HG02884 (cell line): ENCODE measurements at regions not wholly inside any gene's neighbourhood (a gene's known extent, or its start where the extent isn't known, plus 50 kb on each side); places are given as distances from the start of the nearest gene placed in this dataset.

Source experiments
- ATAC-seq: cut with Tn5 transposase; IDR thresholded peaks from one replicate; pipeline ENCODE4 v1.9.1; 2021; ENCODE audit warnings: mild to moderate bottlenecking, moderate library complexity; ENCODE audit not compliant: unreplicated experiment

- ATAC-seq, result no peak
Measured at GRCh38 chr10:76736392-76736791, 901.2 kb downstream of the KCNMA1 start.

DNA sequence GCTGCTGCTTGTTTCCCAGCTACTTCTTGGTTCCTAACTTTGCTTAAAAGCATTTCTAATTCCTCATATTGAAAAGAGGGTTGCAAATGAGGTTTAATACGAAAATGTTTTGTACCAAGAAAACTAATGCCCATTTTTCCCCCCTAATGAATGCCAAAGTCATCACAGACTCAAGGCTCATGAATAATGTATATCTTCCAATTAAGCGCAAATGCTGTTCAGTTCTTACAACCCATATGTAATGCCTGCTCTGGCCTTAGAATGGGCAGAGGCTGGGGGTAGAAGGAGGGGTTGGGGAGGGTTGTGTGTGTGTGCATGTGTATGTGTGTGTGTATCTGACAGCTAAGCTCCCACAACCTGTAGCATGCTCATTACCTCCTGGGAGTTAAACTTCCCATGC, 901.7 kb downstream of the KCNMA1 start:
- ATAC-seq, result no peak

GRCh38 chr10:76733441-76733936, 904.1 kb downstream of the KCNMA1 start:
- no peak for ATAC-seq

DNA sequence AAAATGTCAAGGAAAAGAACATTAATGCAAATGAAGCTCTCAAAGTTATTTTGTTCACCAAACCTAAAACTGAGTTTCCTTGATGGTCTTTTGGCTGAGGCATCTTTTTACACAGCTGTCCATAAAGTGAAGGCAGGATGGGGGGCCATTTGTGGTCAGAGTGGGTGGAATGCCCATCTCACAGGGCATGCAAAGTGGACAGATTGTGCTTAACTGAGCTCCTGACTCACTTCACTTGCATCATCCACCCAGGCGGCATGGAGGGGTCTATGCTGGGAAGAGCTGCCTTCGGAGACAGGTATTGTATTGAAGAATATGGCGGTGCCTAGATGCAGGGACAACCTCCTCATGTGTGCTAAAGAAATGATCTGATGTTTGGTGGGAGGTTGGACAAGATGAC, 905.3 kb downstream of the KCNMA1 start:
- ATAC-seq, result no peak

DNA sequence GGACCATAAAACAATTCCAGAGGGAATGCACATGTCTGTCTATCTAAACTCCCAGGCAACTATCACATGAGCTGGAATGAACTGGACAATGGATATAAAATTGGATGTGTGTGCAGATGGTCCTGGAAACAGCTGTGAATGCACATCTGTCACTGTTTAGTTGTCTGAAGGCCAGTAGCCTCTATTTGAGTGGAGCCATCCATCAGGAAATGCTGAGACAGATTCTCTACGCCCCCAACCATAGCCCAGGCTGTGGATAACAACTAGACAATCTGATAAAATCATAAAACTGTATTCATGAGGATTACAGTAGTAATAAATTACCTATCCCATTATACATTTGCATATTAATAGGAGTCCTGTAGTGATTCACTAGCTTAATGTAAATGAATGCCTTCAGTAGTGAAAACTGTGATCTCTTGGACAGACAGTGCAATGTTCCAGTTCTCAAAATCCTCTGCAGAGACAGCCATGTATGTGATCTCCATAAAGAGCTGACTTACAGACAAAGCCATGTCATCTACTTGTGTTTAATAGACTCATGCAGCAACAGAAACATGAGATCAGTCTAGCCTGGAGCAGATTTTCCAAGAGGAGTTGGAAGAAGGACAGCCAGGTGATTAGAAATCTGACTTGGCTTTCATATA, 907.6 kb downstream of the KCNMA1 start:
- no peak for ATAC-seq

- ATAC-seq, result no peak
Measured at GRCh38 chr10:76729346-76729745, 908.3 kb downstream of the KCNMA1 start.

GRCh38 chr10:76727038-76727437, 910.6 kb downstream of the KCNMA1 start:
- ATAC-seq, result no peak

- ATAC-seq, result no peak
Measured at GRCh38 chr10:76723844-76724243, 913.8 kb downstream of the KCNMA1 start.

DNA sequence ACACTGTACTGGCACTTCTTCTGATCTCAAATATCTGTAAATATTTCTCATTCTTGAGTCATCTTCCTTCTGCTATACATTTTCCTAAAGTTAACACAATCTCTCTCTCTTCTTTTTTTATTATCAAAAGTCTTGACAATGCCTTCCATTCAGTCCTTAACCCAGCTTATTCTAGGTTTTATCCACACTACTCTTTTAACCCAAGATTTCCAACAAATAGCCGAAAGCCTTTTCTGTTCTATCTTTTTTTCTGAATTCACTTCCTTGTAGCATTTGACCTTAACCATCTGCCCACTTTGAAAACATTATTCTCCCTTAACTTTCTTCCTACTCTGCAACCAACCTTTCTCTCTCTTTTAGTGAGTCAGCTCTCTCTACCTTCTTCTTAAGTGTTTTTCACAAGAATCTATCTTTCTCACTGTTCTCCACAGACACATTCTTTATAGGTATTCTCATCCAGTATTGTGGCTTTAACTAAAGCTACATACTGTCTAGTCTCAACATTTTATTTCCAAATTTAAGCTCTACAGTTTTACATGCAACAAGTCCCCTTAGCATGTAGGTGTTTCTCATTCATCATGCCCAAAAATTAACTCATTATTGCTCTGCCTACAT, 915.6 kb downstream of the KCNMA1 start:
- no peak for ATAC-seq

DNA sequence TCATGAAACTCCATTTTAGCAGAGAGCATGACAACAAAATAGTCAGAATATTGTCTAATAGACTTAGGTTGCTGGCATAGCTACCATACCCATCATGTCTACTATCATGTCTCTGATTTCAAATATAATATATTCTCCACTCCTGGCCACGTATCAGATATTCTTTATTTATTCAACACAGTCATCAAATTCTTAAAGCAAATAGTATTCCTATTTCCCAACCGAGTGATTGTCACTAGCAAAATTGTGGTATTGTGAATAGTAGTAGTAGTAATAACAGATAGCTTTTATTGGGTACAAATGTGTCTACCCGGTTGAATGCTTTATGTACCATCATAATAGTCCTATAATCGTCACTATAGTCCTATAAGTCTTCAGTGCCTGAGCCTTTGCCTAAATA, 918.6 kb downstream of the KCNMA1 start:
- no peak for ATAC-seq

GRCh38 chr10:76717141-76717540, 920.5 kb downstream of the KCNMA1 start:
- no peak for ATAC-seq

GRCh38 chr10:76711222-76711997, 926.2 kb downstream of the KCNMA1 start:
- no peak for ATAC-seq

DNA sequence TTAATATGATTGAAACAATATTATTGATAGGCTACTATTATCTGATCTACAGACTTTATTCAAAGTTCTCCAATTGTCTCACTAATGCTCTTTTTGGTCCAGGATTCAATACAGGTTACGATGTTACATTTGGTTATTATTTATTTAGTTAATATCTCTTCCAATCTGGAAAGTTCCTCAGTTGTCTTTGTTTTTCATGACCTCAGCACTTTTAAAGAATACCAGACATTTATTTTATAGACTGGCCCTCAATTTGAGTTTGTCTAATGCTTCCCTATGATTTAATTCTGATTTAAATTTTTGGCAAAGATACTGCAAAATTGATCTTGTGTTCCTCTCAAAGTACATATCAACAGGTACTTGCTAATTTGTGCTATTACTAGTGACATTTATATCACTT, 937.4 kb downstream of the KCNMA1 start:
- no peak for ATAC-seq

- no peak for ATAC-seq
Measured at GRCh38 chr10:76697923-76698322, 939.7 kb downstream of the KCNMA1 start.

GRCh38 chr10:76695069-76695468, 942.5 kb downstream of the KCNMA1 start:
- no peak for ATAC-seq

DNA sequence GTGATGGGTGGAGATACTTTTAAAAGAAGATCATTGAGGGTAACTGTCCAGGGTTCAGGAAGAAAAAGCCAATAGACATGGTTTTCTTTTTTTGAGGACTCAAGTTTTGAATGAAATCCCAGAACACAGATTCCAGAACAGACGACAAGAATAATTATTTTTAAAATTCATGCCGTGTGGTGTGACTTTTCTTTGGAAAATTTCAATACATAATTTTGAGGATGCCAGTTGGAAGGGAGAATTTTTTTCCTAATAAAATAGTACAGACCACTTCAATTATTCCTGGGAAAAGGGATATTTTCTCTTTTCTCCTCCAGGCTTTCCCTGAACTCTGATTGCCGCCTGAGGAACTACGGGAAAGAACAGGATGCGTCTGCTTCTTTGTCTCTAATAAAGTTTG, 951.4 kb downstream of the KCNMA1 start:
- ATAC-seq, result no peak

DNA sequence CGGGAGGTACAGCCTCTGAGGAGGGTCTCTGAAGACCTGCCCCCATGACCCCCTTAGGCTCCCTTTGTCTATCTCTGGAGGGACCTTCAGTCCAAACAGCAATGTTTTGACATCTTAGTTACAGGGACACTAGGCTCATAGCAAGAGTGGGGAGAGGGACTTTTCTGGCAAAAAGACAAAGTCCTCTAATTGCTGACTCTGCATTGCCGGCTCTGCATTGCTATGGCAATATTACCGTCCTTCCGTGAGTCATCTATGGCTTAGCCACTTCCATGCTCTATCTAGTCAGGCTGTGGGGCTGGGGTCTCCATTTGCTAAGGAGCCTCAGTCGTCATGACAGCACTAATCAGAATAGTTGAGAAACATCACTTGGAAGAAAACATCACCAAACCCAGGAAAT, 952.6 kb downstream of the KCNMA1 start:
- ATAC-seq, result no peak

DNA sequence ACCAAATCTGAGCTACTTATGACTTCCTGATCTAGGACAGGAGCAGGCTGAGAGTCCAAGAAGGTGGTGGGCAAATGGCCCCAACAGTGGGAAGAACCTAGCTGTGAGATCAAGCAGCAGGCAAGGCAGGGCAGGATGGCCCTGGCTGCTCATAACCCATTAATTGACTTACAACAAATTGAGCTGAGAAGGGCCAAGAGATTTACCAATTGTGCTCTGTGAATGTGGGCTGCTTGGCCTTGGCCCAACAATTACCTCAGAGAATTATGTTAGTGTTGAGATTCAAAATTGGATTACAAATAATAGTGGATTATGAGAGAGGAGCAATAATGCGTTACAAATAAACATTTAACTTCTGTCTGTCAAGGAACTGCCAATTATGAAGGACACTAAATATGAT, 956.5 kb downstream of the KCNMA1 start:
- no peak for ATAC-seq

DNA sequence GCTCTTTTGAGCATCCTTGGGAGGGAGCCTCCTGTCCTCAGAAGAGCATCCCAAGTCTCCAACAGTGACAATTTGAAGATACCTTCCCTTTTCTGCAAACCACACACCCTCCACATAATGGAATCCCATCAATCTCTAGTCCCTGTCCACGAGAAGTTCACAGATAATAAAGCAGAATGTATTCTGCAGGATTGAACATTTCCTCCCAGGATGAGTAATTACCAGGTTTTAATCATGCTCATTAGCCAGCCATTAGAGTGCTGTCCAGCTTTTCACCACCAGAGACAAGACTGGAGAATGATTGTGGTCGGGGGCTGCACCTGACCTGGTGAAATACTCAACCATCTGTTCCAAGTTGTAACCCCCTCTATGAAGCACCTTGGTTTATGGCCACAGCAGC, 958.6 kb downstream of the KCNMA1 start:
- ATAC-seq, result no peak

- no peak for ATAC-seq
Measured at GRCh38 chr10:76675951-76676587, 961.5 kb downstream of the KCNMA1 start.

GRCh38 chr10:76675561-76675950, 962.1 kb downstream of the KCNMA1 start:
- no peak for ATAC-seq
